ENCODE measurements at regions not wholly inside any gene's neighbourhood (a gene's known extent, or its start where the extent isn't known, plus 50 kb on each side); places are given as distances from the start of the nearest gene placed in this dataset.

DNA sequence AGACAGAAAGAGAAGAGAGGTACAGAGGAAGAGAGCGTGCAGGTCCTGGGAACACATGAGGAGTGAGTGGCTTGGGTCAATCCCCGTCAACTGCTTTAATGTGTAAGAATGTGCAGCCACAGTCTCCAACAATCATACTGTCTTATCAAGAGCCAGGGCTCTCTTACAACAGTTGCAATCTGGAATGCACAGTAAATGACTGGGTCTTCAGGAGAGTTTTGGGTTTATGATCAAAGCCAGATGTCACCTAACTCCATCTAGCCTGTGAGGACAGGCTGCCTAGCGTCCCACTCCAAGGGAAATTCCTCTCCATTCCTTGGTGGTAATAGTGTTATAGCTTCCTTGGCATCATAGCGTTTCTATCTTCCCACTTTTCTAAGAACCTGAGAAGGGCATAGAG, 75.0 kb upstream of the TRIO start:
- Histone ChIP-seq H3K27me3 (ENCODE audit: insufficient read depth, poor library complexity, severe bottlenecking) (peaks cover 8% of the 10 kb centered on the region), H3K4me3 (replicated peaks; ENCODE audit: insufficient read depth, low read length) (no peak overlapping the region), H3K27ac (replicated peaks) (no peak overlapping the region)
- no peak for TF ChIP-seq POLR2AphosphoS5 (IDR thresholded peaks at IDR 0.05; ENCODE audit: low read depth)
- TF ChIP-seq GABPA (IDR thresholded peaks at IDR 0.05; ENCODE audit: low read depth) = no peak
- TF ChIP-seq SPI1 (IDR thresholded peaks at IDR 0.05; ENCODE audit: borderline replicate concordance, low read depth) = no peak
- no peak for DNase-seq (ENCODE audit: low read depth in 1 of 2, low spot score in 1 of 2)

DNA sequence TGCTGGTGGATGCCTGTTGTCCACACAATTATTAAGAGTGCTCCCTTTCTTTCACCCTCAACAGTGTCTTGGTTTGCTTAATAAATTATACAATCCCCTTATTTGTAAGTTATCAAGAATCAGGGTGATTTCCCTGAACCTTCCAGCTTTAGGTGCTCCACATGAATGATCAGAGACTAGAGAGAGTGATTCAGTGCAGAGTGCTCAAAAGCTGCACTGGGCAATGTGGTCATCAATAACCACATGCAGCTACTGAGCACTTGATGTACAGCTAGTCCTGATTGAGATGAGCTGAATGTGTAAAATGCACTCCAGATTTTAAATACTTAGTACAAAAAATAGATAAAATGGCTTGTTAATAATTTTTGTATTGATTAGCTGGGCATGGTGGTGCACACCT, 76.8 kb upstream of the TRIO start:
- Histone ChIP-seq H3K27me3 (ENCODE audit: insufficient read depth, poor library complexity, severe bottlenecking) (peaks cover 8% of the 10 kb centered on the region), H3K27ac (replicated peaks) (no peak overlapping the region), H3K4me3 (replicated peaks; ENCODE audit: insufficient read depth, low read length) (no peak overlapping the region)
- TF ChIP-seq, protein P1, sequence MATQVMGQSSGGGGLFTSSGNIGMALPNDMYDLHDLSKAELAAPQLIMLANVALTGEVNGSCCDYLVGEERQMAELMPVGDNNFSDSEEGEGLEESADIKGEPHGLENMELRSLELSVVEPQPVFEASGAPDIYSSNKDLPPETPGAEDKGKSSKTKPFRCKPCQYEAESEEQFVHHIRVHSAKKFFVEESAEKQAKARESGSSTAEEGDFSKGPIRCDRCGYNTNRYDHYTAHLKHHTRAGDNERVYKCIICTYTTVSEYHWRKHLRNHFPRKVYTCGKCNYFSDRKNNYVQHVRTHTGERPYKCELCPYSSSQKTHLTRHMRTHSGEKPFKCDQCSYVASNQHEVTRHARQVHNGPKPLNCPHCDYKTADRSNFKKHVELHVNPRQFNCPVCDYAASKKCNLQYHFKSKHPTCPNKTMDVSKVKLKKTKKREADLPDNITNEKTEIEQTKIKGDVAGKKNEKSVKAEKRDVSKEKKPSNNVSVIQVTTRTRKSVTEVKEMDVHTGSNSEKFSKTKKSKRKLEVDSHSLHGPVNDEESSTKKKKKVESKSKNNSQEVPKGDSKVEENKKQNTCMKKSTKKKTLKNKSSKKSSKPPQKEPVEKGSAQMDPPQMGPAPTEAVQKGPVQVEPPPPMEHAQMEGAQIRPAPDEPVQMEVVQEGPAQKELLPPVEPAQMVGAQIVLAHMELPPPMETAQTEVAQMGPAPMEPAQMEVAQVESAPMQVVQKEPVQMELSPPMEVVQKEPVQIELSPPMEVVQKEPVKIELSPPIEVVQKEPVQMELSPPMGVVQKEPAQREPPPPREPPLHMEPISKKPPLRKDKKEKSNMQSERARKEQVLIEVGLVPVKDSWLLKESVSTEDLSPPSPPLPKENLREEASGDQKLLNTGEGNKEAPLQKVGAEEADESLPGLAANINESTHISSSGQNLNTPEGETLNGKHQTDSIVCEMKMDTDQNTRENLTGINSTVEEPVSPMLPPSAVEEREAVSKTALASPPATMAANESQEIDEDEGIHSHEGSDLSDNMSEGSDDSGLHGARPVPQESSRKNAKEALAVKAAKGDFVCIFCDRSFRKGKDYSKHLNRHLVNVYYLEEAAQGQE (IDR thresholded peaks at IDR 0.05; ENCODE audit: insufficient replicate concordance, low read depth) = no peak
- TF ChIP-seq SPI1 (IDR thresholded peaks at IDR 0.05; ENCODE audit: borderline replicate concordance, low read depth) (no peak), GABPA (IDR thresholded peaks at IDR 0.05; ENCODE audit: low read depth) (no peak), POLR2AphosphoS5 (IDR thresholded peaks at IDR 0.05; ENCODE audit: low read depth) (no peak)
- TF ChIP-seq, protein P2, sequence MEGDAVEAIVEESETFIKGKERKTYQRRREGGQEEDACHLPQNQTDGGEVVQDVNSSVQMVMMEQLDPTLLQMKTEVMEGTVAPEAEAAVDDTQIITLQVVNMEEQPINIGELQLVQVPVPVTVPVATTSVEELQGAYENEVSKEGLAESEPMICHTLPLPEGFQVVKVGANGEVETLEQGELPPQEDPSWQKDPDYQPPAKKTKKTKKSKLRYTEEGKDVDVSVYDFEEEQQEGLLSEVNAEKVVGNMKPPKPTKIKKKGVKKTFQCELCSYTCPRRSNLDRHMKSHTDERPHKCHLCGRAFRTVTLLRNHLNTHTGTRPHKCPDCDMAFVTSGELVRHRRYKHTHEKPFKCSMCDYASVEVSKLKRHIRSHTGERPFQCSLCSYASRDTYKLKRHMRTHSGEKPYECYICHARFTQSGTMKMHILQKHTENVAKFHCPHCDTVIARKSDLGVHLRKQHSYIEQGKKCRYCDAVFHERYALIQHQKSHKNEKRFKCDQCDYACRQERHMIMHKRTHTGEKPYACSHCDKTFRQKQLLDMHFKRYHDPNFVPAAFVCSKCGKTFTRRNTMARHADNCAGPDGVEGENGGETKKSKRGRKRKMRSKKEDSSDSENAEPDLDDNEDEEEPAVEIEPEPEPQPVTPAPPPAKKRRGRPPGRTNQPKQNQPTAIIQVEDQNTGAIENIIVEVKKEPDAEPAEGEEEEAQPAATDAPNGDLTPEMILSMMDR (IDR thresholded peaks at IDR 0.05; ENCODE audit: insufficient read depth, low read length) = no peak
- DNase-seq (ENCODE audit: low read depth in 1 of 2, low spot score in 1 of 2) = no peak

DNA sequence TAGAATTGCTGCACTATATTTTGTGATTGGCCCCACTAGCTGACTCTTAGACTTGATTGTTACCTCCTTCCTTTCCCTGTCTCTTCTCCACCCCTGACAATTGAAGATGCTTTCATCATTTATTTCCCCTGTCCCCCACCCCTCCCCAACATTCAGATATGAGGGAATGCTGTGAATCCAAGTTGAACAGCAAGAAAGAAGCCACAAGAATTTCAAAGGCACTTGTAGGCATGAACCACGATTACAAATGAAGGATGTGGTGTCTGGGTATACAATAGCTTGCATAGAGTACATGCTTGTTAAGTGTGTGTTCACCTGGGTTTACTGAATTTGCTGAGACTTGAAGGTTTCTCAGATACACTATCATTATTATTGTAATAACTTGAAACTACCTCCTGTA, 78.3 kb upstream of the TRIO start:
- no peak overlapping the region for H3K4me3 ChIP-seq (replicated peaks; ENCODE audit: insufficient read depth, low read length)
- H3K27me3 ChIP-seq (ENCODE audit: insufficient read depth, poor library complexity, severe bottlenecking) = no peaks in the 10 kb centered on the region
- TF ChIP-seq, protein P2 (IDR thresholded peaks at IDR 0.05; ENCODE audit: insufficient read depth, low read length) = no peak
- no peak for TF ChIP-seq POLR2AphosphoS5 (IDR thresholded peaks at IDR 0.05; ENCODE audit: low read depth)
- TF ChIP-seq, protein P1 (IDR thresholded peaks at IDR 0.05; ENCODE audit: insufficient replicate concordance, low read depth) = no peak
- no peak for TF ChIP-seq SPI1 (IDR thresholded peaks at IDR 0.05; ENCODE audit: borderline replicate concordance, low read depth)
- no peak for DNase-seq (ENCODE audit: low read depth in 1 of 2, low spot score in 1 of 2)
- H3K27ac ChIP-seq (replicated peaks) = no peak overlapping the region

DNA sequence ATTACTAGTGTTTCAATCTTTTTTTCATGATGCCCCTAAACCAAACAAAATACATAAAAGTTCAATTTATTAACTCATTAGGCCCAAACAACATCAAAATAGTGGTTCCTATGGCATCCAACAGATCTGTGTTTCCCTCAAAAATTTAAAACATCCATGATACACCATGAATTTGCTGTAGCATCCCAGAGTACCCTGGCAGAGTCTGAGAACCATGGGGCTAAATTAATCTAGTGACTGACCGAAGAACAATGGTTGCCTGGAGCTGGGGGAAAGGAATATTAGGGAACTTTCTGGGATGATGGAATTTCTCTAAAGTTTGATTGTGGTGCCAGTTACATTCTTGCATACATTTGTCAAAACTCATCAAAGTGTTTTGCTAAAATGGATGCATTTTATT, 79.5 kb upstream of the TRIO start:
- DNase-seq (ENCODE audit: low read depth in 1 of 2, low spot score in 1 of 2) = no peak
- Histone ChIP-seq H3K4me3 (replicated peaks; ENCODE audit: insufficient read depth, low read length) (no peak overlapping the region), H3K27me3 (ENCODE audit: insufficient read depth, poor library complexity, severe bottlenecking) (no peaks in the 10 kb centered on the region), H3K27ac (replicated peaks) (no peak overlapping the region)
- TF ChIP-seq GABPA (IDR thresholded peaks at IDR 0.05; ENCODE audit: low read depth) = no peak
- TF ChIP-seq POLR2AphosphoS5 (IDR thresholded peaks at IDR 0.05; ENCODE audit: low read depth) = no peak
- TF ChIP-seq, protein P1 (IDR thresholded peaks at IDR 0.05; ENCODE audit: insufficient replicate concordance, low read depth) = no peak
- TF ChIP-seq, protein P2 (IDR thresholded peaks at IDR 0.05; ENCODE audit: insufficient read depth, low read length) = no peak
- no peak for TF ChIP-seq SPI1 (IDR thresholded peaks at IDR 0.05; ENCODE audit: borderline replicate concordance, low read depth)

All from HL-60 (cell line).